Astrocyte (in vitro differentiated cells and primary cell): ENCODE measurements at regions not wholly inside any gene's neighbourhood (a gene's known extent, or its start where the extent isn't known, plus 50 kb on each side); places are given as distances from the start of the nearest gene placed in this dataset.

Source experiments
- DNase-seq: peaks from one replicate; pipeline ENCODE4 v3.0.0-alpha.2; 2010; ENCODE audit warnings: low read depth
- FAIRE-seq: peaks from 2 replicates; lab custom pipeline; 2011; peaks lifted over from hg19 to GRCh38; lab: Jason Lieb, UNC
- H2AFZ ChIP-seq: 2 replicates; pipeline ENCODE4 v1.6.0; 2012; ENCODE audit warnings: low read depth, low read length, inconsistent platforms
- H3K27ac ChIP-seq: 2 replicates; pipeline ENCODE4 v1.5.1; 2011; ENCODE audit warnings: low read depth, low read length, inconsistent platforms
- H3K27me3 ChIP-seq: 2 replicates; pipeline ENCODE4 v1.6.0; 2011; ENCODE audit warnings: low read length, inconsistent platforms; ENCODE audit not compliant: insufficient read depth
- H3K36me3 ChIP-seq: 2 replicates; pipeline ENCODE4 v1.5.1; 2011; ENCODE audit warnings: low read length, inconsistent platforms; ENCODE audit not compliant: insufficient read depth
- H3K4me1 ChIP-seq: 2 replicates; pipeline ENCODE4 v1.5.1; 2011; ENCODE audit warnings: low read length, inconsistent platforms; ENCODE audit not compliant: insufficient read depth
- H3K4me2 ChIP-seq: 2 replicates; pipeline ENCODE4 v1.6.0; 2012; ENCODE audit warnings: low read length, inconsistent platforms
- H3K4me3 ChIP-seq: 2 replicates; pipeline ENCODE4 v1.5.1; 2011; ENCODE audit warnings: low read depth, mild to moderate bottlenecking, low read length, inconsistent platforms; ENCODE audit not compliant: insufficient read depth
- H3K79me2 ChIP-seq: 2 replicates; pipeline ENCODE4 v1.6.0; 2012; ENCODE audit warnings: mild to moderate bottlenecking, low read length, inconsistent platforms; ENCODE audit not compliant: insufficient read depth
- H3K9ac ChIP-seq: 2 replicates; pipeline ENCODE4 v1.6.0; 2012; ENCODE audit warnings: mild to moderate bottlenecking, low read length, inconsistent platforms
- H3K9me3 ChIP-seq: 2 replicates; pipeline ENCODE4 v1.5.1; 2012; ENCODE audit warnings: low read depth, mild to moderate bottlenecking, low read length, inconsistent platforms; ENCODE audit not compliant: insufficient read depth
- H4K20me1 ChIP-seq: 2 replicates; pipeline ENCODE4 v1.6.0; 2012; ENCODE audit warnings: low read length, inconsistent platforms; ENCODE audit not compliant: insufficient read depth
- H3K27ac Mint-ChIP-seq: one replicate; pipeline ENCODE4 v1.8.0; 2021; ENCODE audit warnings: mild to moderate bottlenecking, mixed read lengths; ENCODE audit not compliant: unreplicated experiment
- H3K27me3 Mint-ChIP-seq: one replicate; pipeline ENCODE4 v1.8.0; 2021; ENCODE audit warnings: low read depth, mixed read lengths; ENCODE audit not compliant: unreplicated experiment
- H3K36me3 Mint-ChIP-seq: one replicate; pipeline ENCODE4 v1.8.0; 2021; ENCODE audit warnings: low read depth, mixed read lengths; ENCODE audit not compliant: unreplicated experiment
- H3K4me1 Mint-ChIP-seq: one replicate; pipeline ENCODE4 v1.8.0; 2021; ENCODE audit warnings: low read depth, mixed read lengths; ENCODE audit not compliant: unreplicated experiment
- H3K4me3 Mint-ChIP-seq: one replicate; pipeline ENCODE4 v1.8.0; 2021; ENCODE audit warnings: mild to moderate bottlenecking, moderate library complexity, mixed read lengths; ENCODE audit not compliant: unreplicated experiment
- H3K9me3 Mint-ChIP-seq: one replicate; pipeline ENCODE4 v1.8.0; 2021; ENCODE audit warnings: mild to moderate bottlenecking, mixed read lengths; ENCODE audit not compliant: unreplicated experiment
- CTCF ChIP-seq: IDR thresholded peaks from 2 replicates; pipeline ENCODE4 v1.5.1; 2011; ENCODE audit warnings: low read depth, mild to moderate bottlenecking, inconsistent platforms, low read length, moderate library complexity; ENCODE audit not compliant: insufficient read depth
- EZH2 ChIP-seq: IDR thresholded peaks from 2 replicates; pipeline ENCODE4 v1.6.1; 2012; ENCODE audit warnings: mild to moderate bottlenecking, low read length, inconsistent platforms; ENCODE audit not compliant: insufficient read depth

GRCh38 chr4:108335081-108335480 lies 166.3 kb upstream of the LEF1 start:
- H4K20me1 ChIP-seq, result no peaks in the 10 kb centered on the region
- TF ChIP-seq EZH2, result no peak
- no peak for TF ChIP-seq CTCF
- Mint-ChIP-seq H3K9me3 (no peaks in the 10 kb centered on the region), H3K27ac (peak overlapping the region; percentile 63), H3K4me1 (peaks cover 49% of the 10 kb centered on the region), H3K36me3 (no peaks in the 10 kb centered on the region), H3K4me3 (no peak overlapping the region), H3K27me3 (no peaks in the 10 kb centered on the region)
- H3K4me2 ChIP-seq, result no peak overlapping the region
- no peaks in the 10 kb centered on the region for H3K36me3 ChIP-seq
- H3K9me3 ChIP-seq, result no peaks in the 10 kb centered on the region
- H3K79me2 ChIP-seq, result no peaks in the 10 kb centered on the region
- no peak overlapping the region for H2AFZ ChIP-seq
- H3K4me3 ChIP-seq, result no peak overlapping the region
- H3K27ac ChIP-seq, result no peak overlapping the region
- no peaks in the 10 kb centered on the region for H3K27me3 ChIP-seq
- no peak for FAIRE-seq
- DNase-seq, result no peak
- peaks cover 9% of the 10 kb centered on the region for H3K4me1 ChIP-seq
- no peak overlapping the region for H3K9ac ChIP-seq

GRCh38 chr4:108334031-108334430 lies 165.3 kb upstream of the LEF1 start:
- no peak overlapping the region for H2AFZ ChIP-seq
- no peak overlapping the region for H3K27ac ChIP-seq
- H3K36me3 ChIP-seq, result no peaks in the 10 kb centered on the region
- no peaks in the 10 kb centered on the region for H3K27me3 ChIP-seq
- H3K9ac ChIP-seq, result no peak overlapping the region
- Mint-ChIP-seq H3K36me3 (no peaks in the 10 kb centered on the region), H3K4me3 (no peak overlapping the region), H3K9me3 (no peaks in the 10 kb centered on the region), H3K4me1 (peaks cover 45% of the 10 kb centered on the region), H3K27ac (no peak overlapping the region), H3K27me3 (no peaks in the 10 kb centered on the region)
- no peaks in the 10 kb centered on the region for H3K9me3 ChIP-seq
- no peak overlapping the region for H3K4me2 ChIP-seq
- no peak for FAIRE-seq
- TF ChIP-seq EZH2, result no peak
- TF ChIP-seq CTCF, result no peak
- no peak overlapping the region for H3K4me3 ChIP-seq
- peaks cover 9% of the 10 kb centered on the region for H3K4me1 ChIP-seq
- H3K79me2 ChIP-seq, result no peaks in the 10 kb centered on the region
- H4K20me1 ChIP-seq, result no peaks in the 10 kb centered on the region
- no peak for DNase-seq

DNA sequence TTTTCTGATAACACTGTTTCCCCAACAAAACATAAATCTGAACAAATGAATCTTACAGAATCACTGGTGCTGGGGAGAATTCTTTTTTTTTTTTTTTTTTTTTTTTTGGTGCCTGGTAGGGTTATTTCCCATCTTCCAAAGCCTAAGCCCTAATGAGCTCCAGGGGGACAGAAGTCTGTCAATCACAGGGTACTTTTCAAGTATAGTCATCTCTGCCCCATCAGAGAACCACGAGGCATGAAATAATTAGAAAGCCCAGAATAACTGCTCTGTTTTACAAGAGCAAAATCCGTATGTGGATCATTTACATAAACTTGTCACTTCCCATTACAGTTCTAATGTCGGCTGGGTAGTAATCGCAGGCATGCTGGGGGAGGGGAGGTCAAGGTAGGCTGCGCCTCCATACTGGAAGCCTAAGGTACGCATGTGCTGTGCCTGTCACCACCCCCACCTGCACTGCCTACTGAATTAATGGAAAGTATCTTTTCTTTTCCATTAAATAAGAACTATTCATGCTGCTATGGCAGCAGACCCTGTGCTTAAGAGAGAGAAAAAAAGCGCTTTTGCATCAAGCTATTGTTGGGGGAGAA lies 164.7 kb upstream of the LEF1 start:
- H3K27me3 Mint-ChIP-seq, result peaks cover 1% of the 10 kb centered on the region
- no peak overlapping the region for H3K4me2 ChIP-seq
- no peak for TF ChIP-seq EZH2

More for the DNA sequence above, 164.7 kb upstream of the LEF1 start:
- H3K79me2 ChIP-seq, result no peaks in the 10 kb centered on the region
- no peak overlapping the region for H3K4me3 Mint-ChIP-seq
- no peak overlapping the region for H3K27ac ChIP-seq
- FAIRE-seq (no peak), DNase-seq (no peak)
- peaks cover 8% of the 10 kb centered on the region for H3K4me1 ChIP-seq
- H3K27me3 ChIP-seq, result no peaks in the 10 kb centered on the region
- no peaks in the 10 kb centered on the region for H4K20me1 ChIP-seq
- no peak overlapping the region for H3K9ac ChIP-seq
- H3K9me3 Mint-ChIP-seq, result no peaks in the 10 kb centered on the region
- H3K36me3 Mint-ChIP-seq, result no peaks in the 10 kb centered on the region
- peaks cover 41% of the 10 kb centered on the region for H3K4me1 Mint-ChIP-seq
- H3K4me3 ChIP-seq, result no peak overlapping the region
- H3K9me3 ChIP-seq, result no peaks in the 10 kb centered on the region
- H2AFZ ChIP-seq, result no peak overlapping the region
- H3K36me3 ChIP-seq, result no peaks in the 10 kb centered on the region
- H3K27ac Mint-ChIP-seq, result no peak overlapping the region
